Left ventricle myocardium inferior (tissue), 1 donor: ENCODE measurements at regions not wholly inside any gene's neighbourhood (a gene's known extent, or its start where the extent isn't known, plus 50 kb on each side); places are given as distances from the start of the nearest gene placed in this dataset.

Experiments
- DNase-seq: peaks from one replicate; pipeline ENCODE4 v3.0.0-alpha.2; 2020
- H3K27ac ChIP-seq: fragments of 200-600 bp; replicated peaks from 2 replicates; pipeline ENCODE4 v1.8.0; 2021
- H3K27me3 ChIP-seq: fragments of 200-600 bp; 2 replicates; pipeline ENCODE4 v1.8.0; 2021; ENCODE audit warnings: low read depth
- H3K36me3 ChIP-seq: fragments of 200-600 bp; 2 replicates; pipeline ENCODE4 v1.8.0; 2021
- H3K4me1 ChIP-seq: fragments of 200-600 bp; 2 replicates; pipeline ENCODE4 v1.8.0; 2021
- H3K4me3 ChIP-seq: fragments of 200-600 bp; 2 replicates; pipeline ENCODE4 v1.8.0; 2021; ENCODE audit warnings: mild to moderate bottlenecking, moderate library complexity
- H3K9me3 ChIP-seq: fragments of 200-600 bp; replicated peaks from 2 replicates; pipeline ENCODE4 v1.8.0; 2021
- CTCF ChIP-seq: fragments of 200-600 bp; IDR thresholded peaks from 2 replicates; pipeline ENCODE4 v1.8.0; 2021; ENCODE audit warnings: antibody characterized with exemption, mild to moderate bottlenecking, borderline replicate concordance
- intact Hi-C: fragments of 100-400 bp; cut with micrococcal nuclease; formaldehyde crosslinking; loops from one replicate; pipeline ENCODE4 v1.11.0; 2022
- donor health status: DM: no; HTN: yes; CAD: no; lungs with severe emphysema.

GRCh38 chr2:7882296-7882695 lies 799.6 kb upstream of the ID2 start:
- DNase-seq, result no peak
- H3K4me3 ChIP-seq, result no peak overlapping the region
- H3K27ac ChIP-seq, result no peak overlapping the region
- no peaks in the 10 kb centered on the region for H3K9me3 ChIP-seq
- H3K36me3 ChIP-seq, result no peaks in the 10 kb centered on the region
- no peaks in the 10 kb centered on the region for H3K4me1 ChIP-seq
- peaks cover 13% of the 10 kb centered on the region for H3K27me3 ChIP-seq
- intact Hi-C loops, result no loop called here
- TF ChIP-seq CTCF, result no peak

- Histone ChIP-seq H3K4me1 (no peaks in the 10 kb centered on the region), H3K4me3 (no peak overlapping the region), H3K36me3 (no peaks in the 10 kb centered on the region), H3K27me3 (peaks cover 13% of the 10 kb centered on the region), H3K9me3 (no peaks in the 10 kb centered on the region), H3K27ac (no peak overlapping the region)
- intact Hi-C loops, result no loop called here
- no peak for DNase-seq
- no peak for TF ChIP-seq CTCF
Observed at GRCh38 chr2:7884338-7884737, 797.5 kb upstream of the ID2 start.

GRCh38 chr2:7886666-7887065 lies 795.2 kb upstream of the ID2 start:
- Histone ChIP-seq H3K36me3 (no peaks in the 10 kb centered on the region), H3K4me1 (no peaks in the 10 kb centered on the region), H3K4me3 (no peak overlapping the region), H3K27me3 (peaks cover 11% of the 10 kb centered on the region), H3K27ac (no peak overlapping the region), H3K9me3 (peaks cover 6% of the 10 kb centered on the region)
- no peak for DNase-seq
- no peak for TF ChIP-seq CTCF
- intact Hi-C loops, result no loop called here

- H3K36me3 ChIP-seq, result no peaks in the 10 kb centered on the region
- H3K9me3 ChIP-seq, result peaks cover 12% of the 10 kb centered on the region
- TF ChIP-seq CTCF, result no peak
- H3K4me1 ChIP-seq, result no peaks in the 10 kb centered on the region
- no peak overlapping the region for H3K4me3 ChIP-seq
- H3K27ac ChIP-seq, result no peak overlapping the region
- intact Hi-C loops, result no loop called here
- no peak for DNase-seq
- H3K27me3 ChIP-seq, result peaks cover 3% of the 10 kb centered on the region
Observed at GRCh38 chr2:7887441-7887840, 794.4 kb upstream of the ID2 start.

GRCh38 chr2:7888876-7889275 lies 793.0 kb upstream of the ID2 start:
- intact Hi-C loops, result no loop called here
- DNase-seq, result no peak
- Histone ChIP-seq H3K27me3 (no peaks in the 10 kb centered on the region), H3K4me1 (no peaks in the 10 kb centered on the region), H3K36me3 (no peaks in the 10 kb centered on the region), H3K27ac (no peak overlapping the region), H3K9me3 (peaks cover 12% of the 10 kb centered on the region), H3K4me3 (no peak overlapping the region)
- no peak for TF ChIP-seq CTCF

GRCh38 chr2:7891312-7891711 lies 790.5 kb upstream of the ID2 start:
- no peak for DNase-seq
- Histone ChIP-seq H3K27me3 (no peaks in the 10 kb centered on the region), H3K27ac (no peak overlapping the region), H3K4me3 (no peak overlapping the region), H3K9me3 (peaks cover 12% of the 10 kb centered on the region), H3K4me1 (no peaks in the 10 kb centered on the region), H3K36me3 (no peaks in the 10 kb centered on the region)
- intact Hi-C loops, result no loop called here
- TF ChIP-seq CTCF, result no peak
